MG63 (cell line): ENCODE measurements at regions not wholly inside any gene's neighbourhood (a gene's known extent, or its start where the extent isn't known, plus 50 kb on each side); places are given as distances from the start of the nearest gene placed in this dataset.
"Not testable (repeated sequence)": the region's sequence is repeated elsewhere in the genome, so short reads cannot be mapped to it uniquely, and the experiment has no call there.

Source experiments
- DNase-seq: peaks from one replicate; pipeline ENCODE4 v3.0.0-alpha.2; 2020
- H3K27me3 ChIP-seq: fragments of 250-450 bp; sonication (Bioruptor Pico); 2 replicates; pipeline ENCODE4 v1.5.1; 2020; ENCODE audit warnings: mild to moderate bottlenecking, moderate library complexity
- H3K36me3 ChIP-seq: fragments of 250-450 bp; sonication (Bioruptor Pico); 2 replicates; pipeline ENCODE4 v1.5.1; 2020; ENCODE audit warnings: mild to moderate bottlenecking, moderate library complexity
- H3K4me3 ChIP-seq: fragments of 250-450 bp; sonication (Bioruptor Pico); 2 replicates; pipeline ENCODE4 v1.5.1; 2020; ENCODE audit warnings: mild to moderate bottlenecking, moderate library complexity
- H3K9me3 ChIP-seq: fragments of 250-450 bp; sonication (Bioruptor Pico); 2 replicates; pipeline ENCODE4 v1.5.1; 2020; ENCODE audit warnings: mild to moderate bottlenecking, moderate library complexity

DNA sequence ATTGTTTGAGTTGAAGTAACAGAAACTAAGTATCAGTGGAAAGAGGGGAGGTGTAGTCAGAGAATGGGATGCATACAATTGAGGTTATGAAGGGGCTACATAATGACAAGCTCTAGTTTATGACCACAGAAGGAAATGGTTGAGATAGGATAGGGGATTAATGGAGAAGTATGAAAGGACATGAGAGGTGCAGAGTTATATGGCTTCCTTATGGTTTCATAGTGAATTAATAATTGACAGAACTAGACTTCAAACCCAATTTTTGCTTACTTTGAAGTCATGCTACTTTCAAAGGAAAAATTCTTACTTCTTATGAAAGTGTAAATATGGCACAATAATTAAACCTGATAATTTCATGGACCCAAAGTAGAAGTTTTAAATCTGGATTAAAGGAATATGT is 340.3 kb upstream of the LRRC4C start:
- 0 out of 2 replicates have a peak, but pooled peaks cover 2% of the 10 kb centered on the region for H3K9me3 ChIP-seq
- no peaks in the 10 kb centered on the region for H3K36me3 ChIP-seq
- DNase-seq, result no peak
- no peak overlapping the region for H3K4me3 ChIP-seq
- no peaks in the 10 kb centered on the region for H3K27me3 ChIP-seq

DNA sequence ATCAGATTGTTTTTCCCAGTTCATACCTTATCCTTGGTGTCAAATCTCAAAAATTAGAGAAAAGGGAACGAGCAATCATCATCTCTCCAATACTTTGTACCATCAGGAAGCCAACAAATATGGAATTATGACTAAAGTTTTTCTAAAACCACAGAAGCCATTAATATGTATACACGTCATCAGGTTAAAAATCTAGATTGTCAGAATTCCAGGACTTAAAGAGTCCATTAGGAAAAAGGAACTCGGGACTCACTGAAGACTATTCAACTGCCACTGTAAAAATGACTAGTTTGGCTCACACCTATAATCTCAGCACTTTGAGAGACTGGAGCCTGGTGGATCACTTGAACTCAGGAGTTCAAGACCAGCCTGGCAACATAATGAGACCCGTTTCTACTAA is 344.4 kb upstream of the LRRC4C start:
- no peak for DNase-seq

DNA sequence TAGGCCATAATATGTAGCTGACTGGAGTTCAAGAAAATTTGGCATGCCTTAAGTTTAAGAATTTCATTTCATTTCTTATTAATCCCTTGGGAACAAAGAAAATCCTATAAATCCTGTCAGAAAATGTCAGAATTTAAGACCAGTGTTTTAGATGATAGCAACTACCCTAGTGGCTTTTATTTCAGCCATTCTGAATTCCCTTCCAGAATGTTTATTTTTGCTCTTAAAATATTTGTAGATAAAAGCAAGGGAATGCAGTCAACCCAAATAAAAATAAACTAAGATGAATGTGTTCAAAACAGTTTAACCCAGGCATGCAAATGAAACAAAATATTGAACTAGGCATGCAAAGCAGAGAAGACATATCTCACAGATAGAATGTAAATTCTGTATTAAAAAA is 356.9 kb upstream of the LRRC4C start:
- H3K36me3 ChIP-seq, result no peaks in the 10 kb centered on the region
- no peak for DNase-seq
- no peak overlapping the region for H3K4me3 ChIP-seq
- H3K9me3 ChIP-seq, result peaks cover 23% of the 10 kb centered on the region
- H3K27me3 ChIP-seq, result no peaks in the 10 kb centered on the region

More for the DNA sequence above, 344.4 kb upstream of the LRRC4C start:
- H3K36me3 ChIP-seq, result no peaks in the 10 kb centered on the region
- peaks cover 6% of the 10 kb centered on the region; the same call in 1 of the 2 replicates for H3K9me3 ChIP-seq
- H3K27me3 ChIP-seq, result no peaks in the 10 kb centered on the region
- H3K4me3 ChIP-seq, result no peak overlapping the region

DNA sequence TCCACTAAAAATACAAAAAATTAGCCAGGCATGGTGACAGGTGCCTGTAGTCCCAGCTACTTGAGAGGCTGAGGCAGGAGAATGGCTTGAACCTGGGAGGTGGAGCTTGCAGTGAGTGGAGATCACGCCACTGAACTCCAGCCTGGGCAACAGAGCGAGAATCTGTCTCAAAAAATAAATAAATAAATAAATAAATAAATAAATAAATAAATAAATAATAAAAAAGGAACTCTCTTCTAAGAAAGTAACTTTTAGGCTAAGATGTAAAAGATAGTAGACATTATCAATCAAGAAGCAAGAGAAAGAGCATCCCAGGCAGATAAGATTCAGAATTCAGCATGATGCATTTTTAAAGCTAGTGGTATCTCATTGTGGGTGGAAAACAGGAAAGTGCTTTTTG is 364.8 kb upstream of the LRRC4C start:
- not testable (repeated sequence) for H3K36me3 ChIP-seq, DNase-seq, H3K4me3 ChIP-seq, H3K9me3 ChIP-seq, H3K27me3 ChIP-seq

DNA sequence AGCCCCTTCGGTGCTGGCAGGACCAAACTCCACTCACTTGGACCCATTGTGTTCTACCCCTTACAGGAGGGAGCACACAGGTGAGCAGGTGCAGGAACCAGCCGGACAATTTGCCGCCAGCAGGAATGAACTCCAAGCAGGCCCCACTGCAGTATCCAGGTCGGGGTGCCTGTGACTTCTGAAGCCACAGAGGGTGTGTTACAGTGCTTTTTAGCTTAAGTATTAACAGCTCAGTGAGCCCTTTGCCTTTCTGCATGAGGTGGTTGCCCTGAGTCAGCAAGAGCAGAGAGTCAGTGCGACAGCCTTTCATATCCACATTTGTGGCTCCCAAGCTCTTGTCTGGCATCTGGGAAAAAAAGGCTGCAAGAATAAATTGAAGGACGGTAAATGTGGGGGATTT is 366.6 kb upstream of the LRRC4C start:
- no peaks in the 10 kb centered on the region for H3K9me3 ChIP-seq
- H3K36me3 ChIP-seq, result no peaks in the 10 kb centered on the region
- H3K4me3 ChIP-seq, result no peak overlapping the region
- no peaks in the 10 kb centered on the region for H3K27me3 ChIP-seq
- DNase-seq, result no peak

DNA sequence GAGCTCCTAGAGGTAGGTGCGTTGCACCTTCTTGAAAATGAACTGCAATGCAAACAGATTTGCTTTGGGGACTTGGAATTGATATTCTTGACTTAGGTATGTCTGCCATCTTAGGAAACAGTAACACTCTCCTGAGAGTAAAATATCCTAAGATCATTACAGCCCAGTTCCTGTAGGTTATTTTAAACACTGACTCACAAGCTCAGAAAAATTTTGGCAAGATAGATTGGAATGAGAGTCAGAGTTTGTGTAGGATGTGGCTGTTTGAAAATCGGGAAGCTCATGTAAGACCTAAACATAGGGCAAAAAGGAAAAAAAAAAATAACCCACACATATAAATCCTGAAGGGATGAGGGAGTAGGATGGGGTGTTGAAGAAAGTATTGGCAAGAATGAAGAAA is 377.0 kb upstream of the LRRC4C start:
- Histone ChIP-seq H3K9me3 (peaks cover 14% of the 10 kb centered on the region), H3K27me3 (no peaks in the 10 kb centered on the region), H3K4me3 (no peak overlapping the region), H3K36me3 (no peaks in the 10 kb centered on the region)
- no peak for DNase-seq

DNA sequence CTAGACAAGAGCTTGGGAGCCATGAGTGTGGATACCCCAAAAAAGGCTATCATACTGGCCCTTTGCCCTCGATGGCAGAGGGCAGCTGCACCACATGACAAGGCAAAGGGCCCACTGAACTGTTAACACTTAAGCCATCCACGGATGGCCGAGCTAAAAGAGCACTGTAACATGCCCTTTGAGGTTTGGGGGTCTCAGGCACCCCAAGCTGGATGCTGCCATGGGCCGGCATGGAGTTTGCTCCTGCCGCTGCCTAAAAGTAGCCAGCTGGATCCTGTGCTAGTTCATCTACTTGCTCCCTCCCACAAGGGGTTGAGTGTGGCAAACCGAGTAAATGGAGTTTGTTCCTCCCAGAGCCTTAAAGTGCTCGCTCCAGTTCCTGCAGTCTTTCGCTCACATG is 383.2 kb upstream of the LRRC4C start:
- Histone ChIP-seq H3K36me3 (no peaks in the 10 kb centered on the region), H3K4me3 (no peak overlapping the region), H3K27me3 (no peaks in the 10 kb centered on the region), H3K9me3 (peaks cover 26% of the 10 kb centered on the region)
- no peak for DNase-seq

DNA sequence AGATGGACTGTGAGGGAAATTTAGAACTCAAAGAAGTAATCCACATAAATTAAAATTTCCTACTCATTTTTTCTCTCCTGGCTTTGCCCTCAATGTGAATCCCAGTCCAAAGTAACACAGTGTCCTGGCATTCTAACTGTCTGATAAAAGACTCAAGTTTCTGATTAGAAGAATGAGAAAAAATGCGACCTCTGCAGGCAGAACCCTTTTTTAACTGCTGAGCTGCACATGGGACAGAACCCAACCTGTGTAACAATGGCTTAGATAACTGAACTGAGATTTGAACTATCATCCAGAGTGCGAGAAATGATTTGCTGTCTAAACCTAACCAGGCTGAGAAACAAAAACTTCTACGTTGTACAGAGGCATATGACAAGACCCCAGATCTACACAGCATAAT is 385.6 kb upstream of the LRRC4C start:
- no peak overlapping the region for H3K4me3 ChIP-seq
- no peaks in the 10 kb centered on the region for H3K36me3 ChIP-seq
- DNase-seq, result no peak
- no peaks in the 10 kb centered on the region for H3K27me3 ChIP-seq
- H3K9me3 ChIP-seq, result peaks cover 17% of the 10 kb centered on the region

DNA sequence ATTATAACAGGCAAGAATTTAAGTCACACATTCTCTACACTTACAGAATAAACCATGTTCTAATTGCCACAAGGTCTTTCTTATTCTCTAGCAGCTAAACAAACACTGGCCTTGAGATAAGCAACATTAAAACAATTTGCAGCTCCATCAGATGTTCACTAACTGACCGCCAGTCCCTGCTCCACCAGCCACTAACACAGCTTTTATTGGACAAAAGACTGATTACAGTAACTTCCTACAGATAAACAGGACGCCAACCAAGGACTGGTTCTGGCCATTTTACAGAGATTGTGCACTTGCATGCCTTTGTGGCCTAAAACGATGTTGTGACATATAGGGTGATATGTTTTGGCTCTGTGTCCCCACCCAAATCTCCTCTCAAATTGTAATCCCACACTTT is 388.9 kb upstream of the LRRC4C start:
- DNase-seq, result no peak
- Histone ChIP-seq H3K36me3 (no peaks in the 10 kb centered on the region), H3K4me3 (no peak overlapping the region), H3K9me3 (no peaks in the 10 kb centered on the region), H3K27me3 (no peaks in the 10 kb centered on the region)

DNA sequence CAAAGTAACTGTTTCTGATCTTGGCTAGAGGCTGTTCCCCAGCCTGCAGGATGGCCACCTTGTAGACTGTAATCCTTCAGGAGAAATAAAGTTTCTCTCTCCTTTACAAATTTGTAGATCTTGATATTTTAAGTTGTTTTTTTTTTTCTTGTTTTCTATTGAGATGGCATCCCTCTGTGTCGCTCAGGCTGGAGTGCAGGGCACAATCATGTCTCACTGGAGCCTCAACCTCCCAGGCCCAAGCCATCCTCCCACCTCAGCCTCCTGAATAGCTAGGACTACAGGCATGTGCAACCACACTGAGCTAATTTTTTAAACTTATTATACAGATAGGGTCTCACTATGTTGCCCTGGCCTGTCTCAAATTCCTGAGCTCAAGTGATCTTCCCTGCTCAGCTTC is 389.8 kb upstream of the LRRC4C start:
- Histone ChIP-seq H3K27me3 (no peaks in the 10 kb centered on the region), H3K4me3 (no peak overlapping the region)

DNA sequence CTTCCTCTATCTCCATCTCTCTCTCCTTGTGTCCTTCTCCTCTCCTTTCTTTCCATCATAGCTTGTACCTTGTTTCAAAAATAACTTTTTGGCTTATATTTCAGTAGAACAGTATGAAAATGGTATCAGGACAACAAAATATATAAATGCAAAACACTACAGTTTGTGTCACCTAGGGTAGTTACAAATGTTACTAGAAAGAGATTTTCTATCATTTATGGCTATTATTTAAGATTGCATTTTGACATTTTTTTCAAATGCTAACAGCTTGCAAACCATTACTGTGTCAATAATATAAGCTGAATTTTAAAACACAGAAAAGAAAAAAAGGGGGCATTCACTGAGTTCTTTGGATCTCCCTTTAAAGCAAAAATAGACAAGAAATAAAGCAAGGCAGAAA is 392.3 kb upstream of the LRRC4C start:
- no peak for DNase-seq
- no peak overlapping the region for H3K4me3 ChIP-seq
- no peaks in the 10 kb centered on the region for H3K27me3 ChIP-seq
- H3K9me3 ChIP-seq, result no peaks in the 10 kb centered on the region
- no peaks in the 10 kb centered on the region for H3K36me3 ChIP-seq

More for the DNA sequence above, 389.8 kb upstream of the LRRC4C start:
- no peak for DNase-seq
- no peaks in the 10 kb centered on the region for H3K36me3 ChIP-seq
- H3K9me3 ChIP-seq, result no peaks in the 10 kb centered on the region

DNA sequence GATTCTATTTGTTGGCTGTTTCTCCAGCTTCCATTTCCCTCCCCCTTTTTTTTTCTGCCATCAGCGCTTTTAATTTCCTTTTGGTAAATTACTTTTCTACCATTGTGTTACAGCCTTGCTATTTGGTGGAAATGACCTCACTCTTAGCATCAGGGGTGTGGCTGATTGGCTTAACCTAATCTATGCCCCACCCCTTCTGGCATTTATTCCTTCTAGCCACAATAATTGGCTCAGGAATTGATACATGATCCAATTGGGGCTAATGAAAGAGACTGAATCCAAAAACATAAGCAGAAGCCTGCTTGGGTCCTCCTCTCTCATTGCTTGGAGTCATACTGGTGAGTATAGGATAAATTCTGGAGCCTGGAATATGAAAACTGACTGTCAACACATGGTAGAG is 402.4 kb upstream of the LRRC4C start:
- H3K27me3 ChIP-seq, result no peaks in the 10 kb centered on the region
- H3K4me3 ChIP-seq, result no peak overlapping the region
- no peaks in the 10 kb centered on the region for H3K36me3 ChIP-seq
- DNase-seq, result no peak
- H3K9me3 ChIP-seq, result no peaks in the 10 kb centered on the region

DNA sequence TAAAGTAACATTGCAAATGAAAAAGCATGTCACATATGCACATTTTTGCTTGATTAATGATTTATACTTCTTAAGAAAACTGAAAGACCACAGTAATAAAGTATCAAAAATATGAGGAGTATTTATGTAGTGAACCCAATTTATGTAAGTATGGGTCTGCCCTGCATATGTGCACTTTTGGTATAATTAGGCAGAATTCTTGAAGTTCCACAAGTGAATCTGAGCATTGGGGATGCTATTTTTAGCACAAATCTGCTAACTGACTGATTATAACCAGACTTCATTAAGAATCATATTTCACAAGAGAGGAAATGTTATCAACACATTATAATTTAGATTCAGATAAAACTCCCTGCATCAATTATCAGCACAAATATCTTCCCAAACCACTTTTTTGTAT is 407.1 kb upstream of the LRRC4C start:
- H3K4me3 ChIP-seq, result no peak overlapping the region
- no peaks in the 10 kb centered on the region for H3K27me3 ChIP-seq
- peaks cover 4% of the 10 kb centered on the region for H3K9me3 ChIP-seq
- no peaks in the 10 kb centered on the region for H3K36me3 ChIP-seq
- DNase-seq, result no peak

DNA sequence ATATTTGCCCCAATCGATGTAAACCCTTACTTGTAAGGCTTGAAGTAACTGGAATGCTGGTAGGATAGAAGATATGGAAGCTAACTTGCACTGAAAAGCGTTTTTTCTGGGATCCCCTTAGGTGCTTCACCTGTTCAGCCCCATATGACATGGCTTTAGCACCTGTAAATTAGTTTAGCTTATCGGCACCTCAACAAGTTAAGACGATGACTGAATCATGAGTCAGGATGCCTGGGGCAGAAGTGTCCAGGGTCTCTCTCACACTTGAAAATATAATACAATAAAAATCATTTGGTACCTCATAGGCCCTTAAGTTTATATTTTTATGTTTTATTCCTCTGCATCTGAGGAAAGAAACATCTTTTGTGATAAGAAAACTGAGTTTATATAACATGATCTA is 409.2 kb upstream of the LRRC4C start:
- DNase-seq, result no peak

DNA sequence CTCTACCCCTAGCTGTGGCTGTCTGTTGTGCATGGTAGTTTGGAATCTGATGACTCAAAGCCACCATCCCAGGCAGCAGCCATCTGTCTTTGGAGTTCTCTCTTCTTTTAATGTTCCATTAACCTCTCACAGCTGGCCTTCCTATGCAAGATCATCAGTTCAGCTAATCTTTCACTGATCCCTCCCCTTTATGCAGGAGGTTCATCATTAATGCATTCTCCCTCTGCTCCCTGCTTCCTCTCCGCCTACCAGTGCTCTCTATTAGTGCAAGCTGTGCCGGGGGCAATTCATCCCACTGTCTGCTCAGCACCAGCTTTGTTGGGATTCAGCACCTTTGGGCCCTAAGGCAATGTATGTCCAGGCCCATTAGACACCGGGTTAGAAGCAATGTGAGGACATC is 413.0 kb upstream of the LRRC4C start:
- H3K4me3 ChIP-seq, result no peak overlapping the region
- H3K36me3 ChIP-seq, result no peaks in the 10 kb centered on the region
- no peaks in the 10 kb centered on the region for H3K27me3 ChIP-seq
- peaks cover 4% of the 10 kb centered on the region for H3K9me3 ChIP-seq
- no peak for DNase-seq

More for the DNA sequence above, 409.2 kb upstream of the LRRC4C start:
- Histone ChIP-seq H3K27me3 (no peaks in the 10 kb centered on the region), H3K4me3 (no peak overlapping the region), H3K9me3 (peaks cover 4% of the 10 kb centered on the region), H3K36me3 (no peaks in the 10 kb centered on the region)

DNA sequence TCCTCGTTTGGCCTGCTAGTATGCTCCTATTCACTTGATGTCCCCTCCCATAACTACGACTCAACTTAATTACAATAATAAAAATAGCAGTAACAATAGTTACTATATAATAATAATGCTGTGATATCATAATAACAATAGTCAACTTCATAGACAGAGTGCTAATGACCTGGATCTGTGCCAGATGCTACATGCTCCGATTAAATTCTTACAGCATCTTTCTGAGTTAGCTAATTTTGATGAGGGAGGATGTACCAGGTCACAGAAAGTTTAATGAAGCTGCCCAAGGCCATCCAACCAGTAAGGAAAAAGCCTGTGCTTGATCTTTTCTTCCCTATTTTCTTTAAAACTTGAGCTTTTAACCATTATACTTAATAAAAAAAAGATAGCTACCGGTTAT is 413.4 kb upstream of the LRRC4C start:
- Histone ChIP-seq H3K27me3 (no peaks in the 10 kb centered on the region), H3K4me3 (no peak overlapping the region), H3K9me3 (peaks cover 4% of the 10 kb centered on the region), H3K36me3 (no peaks in the 10 kb centered on the region)
- no peak for DNase-seq

DNA sequence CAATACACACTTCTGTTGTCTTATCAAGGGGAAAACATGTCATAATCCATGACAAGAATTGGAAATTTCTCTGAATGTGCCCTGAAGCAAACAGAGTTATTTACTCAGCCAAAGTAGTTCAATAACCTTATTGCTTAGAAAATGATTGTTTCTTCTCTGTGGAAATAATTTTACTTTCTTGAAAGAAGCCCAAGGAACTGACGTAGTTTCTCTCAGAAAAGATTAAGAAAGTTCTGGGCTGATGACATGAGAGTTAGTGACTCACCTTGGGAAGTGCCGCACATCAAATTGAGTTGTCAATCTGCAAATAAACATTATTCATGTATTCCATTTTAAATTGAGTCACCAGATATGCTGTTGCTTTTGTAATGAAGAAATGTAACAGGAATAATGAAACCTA is 418.6 kb upstream of the LRRC4C start:
- peaks cover 8% of the 10 kb centered on the region for H3K9me3 ChIP-seq
- H3K27me3 ChIP-seq, result no peaks in the 10 kb centered on the region
- DNase-seq, result peak; percentile 18

DNA sequence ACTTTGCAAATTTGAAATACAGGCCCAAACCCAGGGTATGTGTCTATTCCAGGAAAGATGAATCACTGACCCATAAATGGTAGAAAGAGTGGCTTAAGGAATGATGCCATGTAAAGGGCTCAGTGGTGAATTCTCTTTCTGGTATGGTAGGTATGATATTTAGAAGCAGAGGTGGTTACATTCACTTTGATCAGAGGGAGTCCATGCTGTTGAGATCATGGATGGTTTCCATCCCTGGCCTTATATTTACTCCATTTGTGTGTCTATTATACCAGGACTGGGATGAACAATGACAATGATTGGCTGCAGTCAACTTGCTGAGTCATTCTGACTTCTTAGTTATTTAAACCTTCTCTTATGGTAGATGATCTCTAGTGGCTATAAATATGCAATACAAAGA is 419.8 kb upstream of the LRRC4C start:
- peak; percentile 39 for DNase-seq
- no peaks in the 10 kb centered on the region for H3K27me3 ChIP-seq
- H3K36me3 ChIP-seq, result no peaks in the 10 kb centered on the region
- peaks cover 8% of the 10 kb centered on the region for H3K9me3 ChIP-seq
- H3K4me3 ChIP-seq, result no peak overlapping the region

More for the DNA sequence above, 418.6 kb upstream of the LRRC4C start:
- Histone ChIP-seq H3K4me3 (no peak overlapping the region), H3K36me3 (no peaks in the 10 kb centered on the region)

DNA sequence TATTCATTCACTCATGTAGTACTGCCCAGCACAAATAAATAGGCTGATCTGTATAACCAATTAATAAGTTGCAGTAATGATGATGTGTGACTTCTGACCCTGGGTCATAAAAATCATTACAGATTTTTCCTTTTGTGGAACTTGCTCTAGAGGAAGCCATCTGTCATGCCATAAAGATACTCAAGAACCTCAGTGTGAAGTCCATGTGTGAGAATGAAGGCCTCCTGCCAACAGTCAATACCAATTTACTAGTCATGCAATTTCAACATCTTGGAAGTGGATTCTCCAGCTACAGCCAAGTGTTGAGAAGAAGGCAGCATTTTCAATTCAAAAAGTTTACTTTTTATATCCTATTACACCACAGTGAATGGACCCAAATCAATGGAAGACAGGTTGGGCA is 435.6 kb upstream of the LRRC4C start:
- no peaks in the 10 kb centered on the region for H3K27me3 ChIP-seq
- H3K9me3 ChIP-seq, result no peaks in the 10 kb centered on the region; the same call in 1 of the 2 replicates
- no peaks in the 10 kb centered on the region for H3K36me3 ChIP-seq
- no peak overlapping the region for H3K4me3 ChIP-seq
- peak; percentile 21 for DNase-seq
